ENCODE measurements at regions not wholly inside any gene's neighbourhood (a gene's known extent, or its start where the extent isn't known, plus 50 kb on each side); places are given as distances from the start of the nearest gene placed in this dataset.

GRCh38 chr9:86424251-86424891 lies 70.2 kb upstream of the TUT7 start:
- Histone ChIP-seq H3K4me3 (ENCODE audit: insufficient read depth, low read length, poor library complexity, severe bottlenecking) (no peak overlapping the region), H2AFZ (ENCODE audit: low read depth, low read length, severe bottlenecking) (no peak overlapping the region), H3K9ac (ENCODE audit: low read length) (no peak overlapping the region)

GRCh38 chr9:86413971-86414880 lies 60.0 kb upstream of the TUT7 start:
- no peak overlapping the region for H2AFZ ChIP-seq (ENCODE audit: low read depth, low read length, severe bottlenecking)
- no peaks in the 10 kb centered on the region for H3K36me3 ChIP-seq (ENCODE audit: low read length)
- H4K20me1 ChIP-seq (ENCODE audit: low read depth, low read length), result no peaks in the 10 kb centered on the region
- H3K9me2 ChIP-seq (replicated peaks; ENCODE audit: insufficient read depth, low read length), result no peaks in the 10 kb centered on the region
- TF ChIP-seq EZH2phosphoT487 (conservative IDR thresholded peaks at IDR 0.05; ENCODE audit: low read length), result no peak
- TF ChIP-seq CTCF (IDR thresholded peaks at IDR 0.05; ENCODE audit: insufficient read depth, low read length, poor library complexity, severe bottlenecking), result peak; percentile 71
- H3K9me3 ChIP-seq (ENCODE audit: insufficient read depth, low read length), result no peaks in the 10 kb centered on the region
- no peak overlapping the region for H3K27ac ChIP-seq (ENCODE audit: low read depth, low read length)
- H3K27me3 ChIP-seq (ENCODE audit: low read length), result no peaks in the 10 kb centered on the region
- H3K4me2 ChIP-seq (ENCODE audit: low read depth, low read length, poor library complexity, severe bottlenecking), result no peak overlapping the region
- no peak overlapping the region for H3K4me3 ChIP-seq (ENCODE audit: insufficient read depth, low read length, poor library complexity, severe bottlenecking)
- no peaks in the 10 kb centered on the region for H3K79me2 ChIP-seq (ENCODE audit: insufficient read depth, low read length)
- H3K9ac ChIP-seq (ENCODE audit: low read length), result no peak overlapping the region
- H3F3A ChIP-seq (ENCODE audit: insufficient read depth), result no peaks in the 10 kb centered on the region

More at GRCh38 chr9:86424251-86424891, 70.2 kb upstream of the TUT7 start:
- Histone ChIP-seq H3K4me2 (ENCODE audit: low read depth, low read length, poor library complexity, severe bottlenecking) (no peak overlapping the region), H3K79me2 (ENCODE audit: insufficient read depth, low read length) (no peaks in the 10 kb centered on the region), H4K20me1 (ENCODE audit: low read depth, low read length) (no peaks in the 10 kb centered on the region), H3K9me3 (ENCODE audit: insufficient read depth, low read length) (no peaks in the 10 kb centered on the region), H3K9me2 (replicated peaks; ENCODE audit: insufficient read depth, low read length) (no peaks in the 10 kb centered on the region), H3F3A (ENCODE audit: insufficient read depth) (no peaks in the 10 kb centered on the region), H3K36me3 (ENCODE audit: low read length) (no peaks in the 10 kb centered on the region), H3K27me3 (ENCODE audit: low read length) (no peaks in the 10 kb centered on the region), H3K27ac (ENCODE audit: low read depth, low read length) (no peak overlapping the region)
- TF ChIP-seq CTCF (IDR thresholded peaks at IDR 0.05; ENCODE audit: insufficient read depth, low read length, poor library complexity, severe bottlenecking), result no peak
- TF ChIP-seq EZH2phosphoT487 (conservative IDR thresholded peaks at IDR 0.05; ENCODE audit: low read length), result no peak

- Histone ChIP-seq H3K4me2 (ENCODE audit: low read depth, low read length, poor library complexity, severe bottlenecking) (no peak overlapping the region), H2AFZ (ENCODE audit: low read depth, low read length, severe bottlenecking) (no peak overlapping the region), H3K9ac (ENCODE audit: low read length) (no peak overlapping the region), H3F3A (ENCODE audit: insufficient read depth) (no peaks in the 10 kb centered on the region), H4K20me1 (ENCODE audit: low read depth, low read length) (no peaks in the 10 kb centered on the region), H3K27ac (ENCODE audit: low read depth, low read length) (no peak overlapping the region), H3K36me3 (ENCODE audit: low read length) (no peaks in the 10 kb centered on the region), H3K9me2 (replicated peaks; ENCODE audit: insufficient read depth, low read length) (no peaks in the 10 kb centered on the region), H3K27me3 (ENCODE audit: low read length) (no peaks in the 10 kb centered on the region), H3K4me3 (ENCODE audit: insufficient read depth, low read length, poor library complexity, severe bottlenecking) (no peak overlapping the region), H3K79me2 (ENCODE audit: insufficient read depth, low read length) (no peaks in the 10 kb centered on the region), H3K9me3 (ENCODE audit: insufficient read depth, low read length) (no peaks in the 10 kb centered on the region)
- TF ChIP-seq EZH2phosphoT487 (conservative IDR thresholded peaks at IDR 0.05; ENCODE audit: low read length) (no peak), CTCF (IDR thresholded peaks at IDR 0.05; ENCODE audit: insufficient read depth, low read length, poor library complexity, severe bottlenecking) (no peak)
These were observed 56.1 kb upstream of the TUT7 start for GRCh38 chr9:86410281-86410680.
